Endothelial cell of umbilical vein (primary cell): ENCODE measurements at regions not wholly inside any gene's neighbourhood (a gene's known extent, or its start where the extent isn't known, plus 50 kb on each side); places are given as distances from the start of the nearest gene placed in this dataset.

ENCODE experiments used
- BruUV-seq: library from RNA; stranded (reverse); fragments of 400-500 nt; replicated peaks from 2 replicates; lab custom pipeline; 2021; lab: Mats Ljungman, UMichigan
- CTCF ChIA-PET: fragments of 300-600, 350-600 bp; sonication (Branson Sonifier 250); formaldehyde crosslinking; loops from one replicate; lab custom pipeline; 2021; ENCODE audit warnings: antibody characterized with exemption, inconsistent platforms; lab: Charles Lee
- POLR2A ChIA-PET: fragments of 300-600, 350-600 bp; sonication (Branson Sonifier 250); formaldehyde crosslinking; loops from one replicate; lab custom pipeline; 2021; ENCODE audit warnings: antibody characterized with exemption, inconsistent platforms; lab: Charles Lee
- DNase-seq: peaks from one replicate; pipeline ENCODE4 v3.0.0-alpha.2; 2011; ENCODE audit warnings: low read depth, low spot score
- FAIRE-seq: peaks from 2 replicates; lab custom pipeline; 2011; peaks lifted over from hg19 to GRCh38; lab: Jason Lieb, UNC
- H2AFZ ChIP-seq: 2 replicates; pipeline ENCODE4 v1.6.0; 2012; ENCODE audit warnings: low read depth, low read length, control low read depth, inconsistent platforms
- H3K27ac ChIP-seq: 2 replicates; pipeline ENCODE4 v1.5.1; 2011; ENCODE audit warnings: low read depth, mild to moderate bottlenecking, control low read depth, low read length, moderate library complexity; ENCODE audit not compliant: insufficient read depth
- H3K27me3 ChIP-seq, 2 experiments: 2 replicates each; pipeline versions ENCODE4 v1.6.0 to v1.6.1; 2011; ENCODE audit warnings: low read length in 2 of 2, mixed read lengths in 1 of 2; ENCODE audit not compliant: control insufficient read depth in 2 of 2, insufficient read depth in 2 of 2
- H3K36me3 ChIP-seq, 2 experiments: 2 replicates in 1 of 2; 3 replicates in 1 of 2; pipeline ENCODE4 v1.5.1; 2011; ENCODE audit warnings: low read length in 2 of 2, mild to moderate bottlenecking in 1 of 2, moderate library complexity in 1 of 2; ENCODE audit not compliant: control insufficient read depth in 2 of 2, insufficient read depth in 2 of 2; ENCODE audit errors: extremely low read depth in 1 of 2
- H3K4me1 ChIP-seq: 3 replicates; pipeline ENCODE4 v1.5.1; 2011; ENCODE audit warnings: mild to moderate bottlenecking, low read length; ENCODE audit not compliant: control insufficient read depth, insufficient read depth; ENCODE audit errors: extremely low read depth
- H3K4me2 ChIP-seq: 2 replicates; pipeline ENCODE4 v1.6.1; 2011; ENCODE audit warnings: low read length, control low read depth, mixed read lengths; ENCODE audit not compliant: insufficient read depth
- H3K4me3 ChIP-seq, 3 experiments: fragments of 200-600 bp in 1 of 3; sonication (generic), shearing (Covaris generic) in 1 of 3; replicated peaks in 1 of 3; 2 replicates each; pipeline ENCODE4 v1.5.1; 2011 to 2016; ENCODE audit warnings: control low read depth in 3 of 3, low read length in 3 of 3, mild to moderate bottlenecking in 2 of 3, inconsistent platforms in 1 of 3, low read depth in 1 of 3, moderate library complexity in 1 of 3; ENCODE audit not compliant: insufficient read depth in 1 of 3
- H3K79me2 ChIP-seq: 2 replicates; pipeline ENCODE4 v1.6.0; 2012; ENCODE audit warnings: low read length, inconsistent platforms; ENCODE audit not compliant: control insufficient read depth, insufficient read depth
- H3K9ac ChIP-seq: replicated peaks from 2 replicates; pipeline ENCODE3; 2011; ENCODE audit warnings: low read length, control low read depth; ENCODE audit not compliant: insufficient read depth; ENCODE audit errors: extremely low read depth
- H3K9me1 ChIP-seq: replicated peaks from 3 replicates; pipeline ENCODE4 v1.6.0; 2011; ENCODE audit warnings: mild to moderate bottlenecking, low read length; ENCODE audit not compliant: control insufficient read depth, insufficient read depth; ENCODE audit errors: extremely low read depth
- H3K9me3 ChIP-seq: replicated peaks from 2 replicates; pipeline ENCODE4 v1.5.1; 2012; ENCODE audit warnings: low read length, inconsistent platforms; ENCODE audit not compliant: control insufficient read depth, insufficient read depth
- H4K20me1 ChIP-seq: replicated peaks from 2 replicates; pipeline ENCODE3; 2011; ENCODE audit warnings: mild to moderate bottlenecking, low read length; ENCODE audit not compliant: control insufficient read depth, insufficient read depth; ENCODE audit errors: extremely low read depth
- EZH2 ChIP-seq: IDR thresholded peaks from 2 replicates; pipeline ENCODE4 v1.6.1; 2012; ENCODE audit warnings: borderline replicate concordance, low read depth, mild to moderate bottlenecking, moderate library complexity, low read length, inconsistent platforms; ENCODE audit not compliant: severe bottlenecking
- FOS ChIP-seq: IDR thresholded peaks from 2 replicates; pipeline ENCODE4 v1.6.1; 2011; ENCODE audit warnings: mild to moderate bottlenecking, low read length, moderate library complexity, borderline replicate concordance; ENCODE audit not compliant: insufficient read depth
- GATA2 ChIP-seq: IDR thresholded peaks from 2 replicates; pipeline ENCODE4 v1.7.0; 2011; ENCODE audit warnings: low read depth, mild to moderate bottlenecking, moderate library complexity, mixed read lengths, low read length; ENCODE audit not compliant: insufficient read length, insufficient read depth
- JUN ChIP-seq: IDR thresholded peaks from 2 replicates; pipeline ENCODE4 v1.6.1; 2011; ENCODE audit warnings: borderline replicate concordance, low read depth; ENCODE audit not compliant: insufficient read length, insufficient read depth
- MYC ChIP-seq: IDR thresholded peaks from one replicate; pipeline ENCODE4 v1.6.1; 2011; ENCODE audit warnings: mild to moderate bottlenecking, low read depth, low read length
- POLR2A ChIP-seq: IDR thresholded peaks from 2 replicates; pipeline ENCODE4 v1.6.1; 2012; ENCODE audit warnings: low read depth, mild to moderate bottlenecking, control low read depth, low read length
- POLR2AphosphoS5 ChIP-seq: IDR thresholded peaks from 2 replicates; pipeline ENCODE4 v1.6.1; 2012; ENCODE audit warnings: low read depth, mild to moderate bottlenecking, control low read depth, low read length, moderate library complexity; ENCODE audit not compliant: insufficient read depth
- dilution Hi-C: fragments of 300-500 bp; cut with MboI; formaldehyde crosslinking; loops from one replicate; pipeline ENCODE4 v1.15.0; 2019; ENCODE audit warnings: low sequenced_read_pairs; ENCODE audit not compliant: extremely low pct_ligation_motif_present
- intact Hi-C: fragments of 100-400 bp; cut with micrococcal nuclease; formaldehyde crosslinking; loops from one replicate; pipeline ENCODE4 v1.10.0; 2022
- TF ChIP-seq, protein P1 (sequence below): IDR thresholded peaks from 2 replicates; pipeline ENCODE4 v1.6.1; 2011; ENCODE audit not compliant: insufficient read depth, insufficient read length
- TF ChIP-seq, protein P2 (sequence below), 2 donors: IDR thresholded peaks; 1 replicate in 1 of 2; 2 replicates in 1 of 2; pipeline ENCODE4 v1.5.1; 2011; ENCODE audit warnings: low read length in 2 of 2, mild to moderate bottlenecking in 2 of 2, moderate library complexity in 2 of 2, control low read depth in 1 of 2, inconsistent platforms in 1 of 2, low read depth in 1 of 2; ENCODE audit not compliant: insufficient read depth in 1 of 2; ENCODE audit errors: extremely low read depth in 1 of 2

DNA sequence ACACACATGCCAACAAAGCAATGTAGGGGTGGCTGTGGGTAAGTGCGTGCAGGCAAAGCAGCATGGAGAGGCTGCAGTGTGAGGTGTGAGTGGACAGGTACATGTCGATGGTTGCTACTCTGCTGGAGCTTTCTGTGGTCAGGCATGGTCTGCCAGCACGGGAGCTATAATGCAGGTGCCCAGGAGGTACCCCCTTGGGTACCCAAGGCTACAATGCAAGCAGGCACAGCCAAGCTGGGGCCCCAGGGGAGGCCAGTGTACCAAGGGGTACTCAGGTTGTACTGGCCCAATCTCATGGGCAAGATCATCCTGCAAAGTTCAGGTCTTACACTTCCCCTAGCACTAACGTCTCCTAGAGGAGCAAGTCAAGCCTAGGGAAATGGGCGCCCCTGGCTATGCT, 58.4 kb upstream of the IRAK1BP1 start:
- no peaks in the 10 kb centered on the region for H3K9me1 ChIP-seq
- no peak overlapping the region for H3K4me3 ChIP-seq
- no peaks in the 10 kb centered on the region for H3K4me1 ChIP-seq
- H2AFZ ChIP-seq: no peak overlapping the region
- H3K9me3 ChIP-seq: no peaks in the 10 kb centered on the region
- POLR2A ChIA-PET: no interaction called here
- BruUV-seq: no TSS peak
- H3K4me2 ChIP-seq: no peak overlapping the region
- no peak for DNase-seq
- dilution Hi-C loops (no loop called here), intact Hi-C loops (no loop called here)
- no peak for FAIRE-seq
- H3K9ac ChIP-seq: no peak overlapping the region
- no peak for TF ChIP-seq GATA2
- no peak for TF ChIP-seq JUN
- no peak for TF ChIP-seq POLR2AphosphoS5
- no peak for TF ChIP-seq FOS
- TF ChIP-seq, protein P1, sequence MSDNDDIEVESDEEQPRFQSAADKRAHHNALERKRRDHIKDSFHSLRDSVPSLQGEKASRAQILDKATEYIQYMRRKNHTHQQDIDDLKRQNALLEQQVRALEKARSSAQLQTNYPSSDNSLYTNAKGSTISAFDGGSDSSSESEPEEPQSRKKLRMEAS: no peak
- TF ChIP-seq EZH2: no peak
- no peak for TF ChIP-seq MYC
- TF ChIP-seq, protein P2, sequence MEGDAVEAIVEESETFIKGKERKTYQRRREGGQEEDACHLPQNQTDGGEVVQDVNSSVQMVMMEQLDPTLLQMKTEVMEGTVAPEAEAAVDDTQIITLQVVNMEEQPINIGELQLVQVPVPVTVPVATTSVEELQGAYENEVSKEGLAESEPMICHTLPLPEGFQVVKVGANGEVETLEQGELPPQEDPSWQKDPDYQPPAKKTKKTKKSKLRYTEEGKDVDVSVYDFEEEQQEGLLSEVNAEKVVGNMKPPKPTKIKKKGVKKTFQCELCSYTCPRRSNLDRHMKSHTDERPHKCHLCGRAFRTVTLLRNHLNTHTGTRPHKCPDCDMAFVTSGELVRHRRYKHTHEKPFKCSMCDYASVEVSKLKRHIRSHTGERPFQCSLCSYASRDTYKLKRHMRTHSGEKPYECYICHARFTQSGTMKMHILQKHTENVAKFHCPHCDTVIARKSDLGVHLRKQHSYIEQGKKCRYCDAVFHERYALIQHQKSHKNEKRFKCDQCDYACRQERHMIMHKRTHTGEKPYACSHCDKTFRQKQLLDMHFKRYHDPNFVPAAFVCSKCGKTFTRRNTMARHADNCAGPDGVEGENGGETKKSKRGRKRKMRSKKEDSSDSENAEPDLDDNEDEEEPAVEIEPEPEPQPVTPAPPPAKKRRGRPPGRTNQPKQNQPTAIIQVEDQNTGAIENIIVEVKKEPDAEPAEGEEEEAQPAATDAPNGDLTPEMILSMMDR (IDR thresholded peaks at IDR 0.05; ENCODE audit: extremely low read depth in 1 of 2, insufficient read depth in 1 of 2, low read depth in 1 of 2, low read length in 2 of 2): no peak
- no peak for TF ChIP-seq POLR2A
- no peak overlapping the region for H3K27ac ChIP-seq
- no peaks in the 10 kb centered on the region for H4K20me1 ChIP-seq
- H3K79me2 ChIP-seq: no peaks in the 10 kb centered on the region
- CTCF ChIA-PET: interaction anchor here (3.8 to 4.7 kb wide), 2 partner anchors 1191 to 1344 kb away, joined by 80 to 94 read pairs; partner anchors contain the start of gene HTR1B
- no peaks in the 10 kb centered on the region for H3K36me3 ChIP-seq
- no peaks in the 10 kb centered on the region for H3K27me3 ChIP-seq
